ENCODE measurements at regions not wholly inside any gene's neighbourhood (a gene's known extent, or its start where the extent isn't known, plus 50 kb on each side); places are given as distances from the start of the nearest gene placed in this dataset.
A peak's percentile ranks its signal among the peaks of the same experiment; 100 is the strongest.

- TF ChIP-seq CTCF (conservative IDR thresholded peaks at IDR 0.05): peak; percentile 94
- TF ChIP-seq EZH2 (IDR thresholded peaks at IDR 0.05; ENCODE audit: low read depth): no peak
These were observed 81.3 kb upstream of the CCDC28A start for GRCh38 chr6:138692058-138692977.

Data from PC-9 (cell line).